ENCODE measurements at regions not wholly inside any gene's neighbourhood (a gene's known extent, or its start where the extent isn't known, plus 50 kb on each side); places are given as distances from the start of the nearest gene placed in this dataset.

DNA sequence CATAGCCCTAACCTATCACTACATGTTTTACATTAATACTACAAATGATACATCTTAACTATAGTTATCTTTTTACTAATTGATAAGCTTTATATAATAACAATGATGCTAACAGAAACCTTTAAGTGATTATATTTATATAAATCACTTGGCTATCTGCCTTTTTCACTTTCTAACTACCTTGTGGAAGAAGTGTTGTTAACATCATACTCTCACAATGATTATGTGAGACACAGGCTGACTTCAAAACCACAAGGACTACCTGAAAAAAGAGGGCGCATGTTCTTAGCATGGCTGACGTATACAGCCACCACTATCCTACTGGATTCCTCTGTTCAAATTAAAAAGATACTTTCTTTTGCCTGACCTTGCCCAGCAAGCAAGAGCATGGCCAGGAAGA is 135.3 kb upstream of the SOX5 start:
- H3K36me3 ChIP-seq (ENCODE audit: control insufficient read depth, insufficient read depth, low read length) = no peaks in the 10 kb centered on the region
- intact Hi-C loops (cut with micrococcal nuclease) (no loop called here), in situ Hi-C loops (cut with MboI) (no loop called here)
- no peak overlapping the region for H2AFZ ChIP-seq (ENCODE audit: low read depth, low read length)
- H3K27ac ChIP-seq (ENCODE audit: extremely low read depth, low read depth, low read length) = no peak overlapping the region
- no peaks in the 10 kb centered on the region; a peak in 1 of 5 replicates for H3K4me1 ChIP-seq (replicated peaks in 1 of 2; ENCODE audit: control insufficient read depth in 2 of 2, insufficient read depth in 2 of 2, low read length in 2 of 2)
- ATAC-seq (no peak), FAIRE-seq (no peak), DNase-seq (ENCODE audit: extremely low read depth in 1 of 4, low spot score in 3 of 4) (no peak)
- no peak overlapping the region for H3K4me3 ChIP-seq
- no TSS peak for BruUV-seq (replicated peaks)
- no peaks in the 10 kb centered on the region for H3K9me3 ChIP-seq (replicated peaks; ENCODE audit: control insufficient read depth, insufficient read depth, low read depth, low read length)
- no peaks in the 10 kb centered on the region for H4K20me1 ChIP-seq (replicated peaks; ENCODE audit: control insufficient read depth, insufficient read depth, low read length)
- H3K9me1 ChIP-seq (ENCODE audit: control insufficient read depth, insufficient read depth, low read length) = no peaks in the 10 kb centered on the region
- H3K9ac ChIP-seq (ENCODE audit: insufficient read depth in 1 of 2, low read depth in 2 of 2, low read length in 2 of 2) = no peak overlapping the region
- H3K4me2 ChIP-seq (ENCODE audit: insufficient read depth, low read length) = no peak overlapping the region
- ChIA-PET CTCF (ENCODE audit: low intra/inter-chr PET ratio) (no interaction called here), POLR2A (interaction anchor here (1.0 kb wide), 1 partner anchor 16 kb away, joined by 3 read pairs; no protein-coding TSS in a partner anchor)
- WGBS (ENCODE audit: insufficient coverage, low coverage, missing lambda C conversion rate) = 44% methylated on average over 2 of the region's 2 CpGs
- TF ChIP-seq EWSR1 (IDR thresholded peaks at IDR 0.05; ENCODE audit: borderline replicate concordance, low read depth, partially characterized antibody) (no peak), HMG20B (CRISPR knock-in tag; IDR thresholded peaks at IDR 0.05) (no peak), XRCC5 (IDR thresholded peaks at IDR 0.05; ENCODE audit: low read depth, low read length) (no peak), ZFP30 (CRISPR knock-in tag; IDR thresholded peaks at IDR 0.05; ENCODE audit: borderline replicate concordance) (no peak), ZNF395 (CRISPR knock-in tag; IDR thresholded peaks at IDR 0.05) (no peak), PML (IDR thresholded peaks at IDR 0.05; ENCODE audit: low read length) (no peak), ZKSCAN1 (IDR thresholded peaks at IDR 0.05; ENCODE audit: low read depth, low read length) (no peak), KLF13 (tag; IDR thresholded peaks at IDR 0.05; ENCODE audit: borderline replicate concordance, low read depth) (no peak), HDAC3 (IDR thresholded peaks at IDR 0.05; ENCODE audit: borderline replicate concordance, partially characterized antibody) (no peak)
- TF ChIP-seq, protein P1, sequence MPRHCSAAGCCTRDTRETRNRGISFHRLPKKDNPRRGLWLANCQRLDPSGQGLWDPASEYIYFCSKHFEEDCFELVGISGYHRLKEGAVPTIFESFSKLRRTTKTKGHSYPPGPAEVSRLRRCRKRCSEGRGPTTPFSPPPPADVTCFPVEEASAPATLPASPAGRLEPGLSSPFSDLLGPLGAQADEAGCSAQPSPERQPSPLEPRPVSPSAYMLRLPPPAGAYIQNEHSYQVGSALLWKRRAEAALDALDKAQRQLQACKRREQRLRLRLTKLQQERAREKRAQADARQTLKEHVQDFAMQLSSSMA (CRISPR knock-in tag; IDR thresholded peaks at IDR 0.05) = no peak
- no peaks in the 10 kb centered on the region for H3K27me3 ChIP-seq (ENCODE audit: control insufficient read depth in 2 of 2, insufficient read depth in 2 of 2, low read length in 2 of 2)
- H3K79me2 ChIP-seq (ENCODE audit: control insufficient read depth, insufficient read depth, low read length) = no peaks in the 10 kb centered on the region
